GM12892 (cell line): ENCODE measurements at regions not wholly inside any gene's neighbourhood (a gene's known extent, or its start where the extent isn't known, plus 50 kb on each side); places are given as distances from the start of the nearest gene placed in this dataset.

Experiments
- DNase-seq: peaks from one replicate; pipeline ENCODE4 v3.0.0; 2011; ENCODE audit not compliant: insufficient read length
- FAIRE-seq: peaks from 2 replicates; lab custom pipeline; 2011; peaks lifted over from hg19 to GRCh38; lab: Jason Lieb, UNC
- POLR2A ChIP-seq: IDR thresholded peaks from 2 replicates; pipeline ENCODE4 v1.6.1; 2011; ENCODE audit warnings: low read depth, low read length, control low read depth
- POLR2AphosphoS5 ChIP-seq: IDR thresholded peaks from 2 replicates; pipeline ENCODE4 v1.6.1; 2011; ENCODE audit warnings: low read depth, low read length, control low read depth
- TAF1 ChIP-seq: IDR thresholded peaks from 2 replicates; pipeline ENCODE4 v1.6.1; 2011; ENCODE audit warnings: low read depth, mild to moderate bottlenecking, control low read depth, low read length, borderline replicate concordance

DNA sequence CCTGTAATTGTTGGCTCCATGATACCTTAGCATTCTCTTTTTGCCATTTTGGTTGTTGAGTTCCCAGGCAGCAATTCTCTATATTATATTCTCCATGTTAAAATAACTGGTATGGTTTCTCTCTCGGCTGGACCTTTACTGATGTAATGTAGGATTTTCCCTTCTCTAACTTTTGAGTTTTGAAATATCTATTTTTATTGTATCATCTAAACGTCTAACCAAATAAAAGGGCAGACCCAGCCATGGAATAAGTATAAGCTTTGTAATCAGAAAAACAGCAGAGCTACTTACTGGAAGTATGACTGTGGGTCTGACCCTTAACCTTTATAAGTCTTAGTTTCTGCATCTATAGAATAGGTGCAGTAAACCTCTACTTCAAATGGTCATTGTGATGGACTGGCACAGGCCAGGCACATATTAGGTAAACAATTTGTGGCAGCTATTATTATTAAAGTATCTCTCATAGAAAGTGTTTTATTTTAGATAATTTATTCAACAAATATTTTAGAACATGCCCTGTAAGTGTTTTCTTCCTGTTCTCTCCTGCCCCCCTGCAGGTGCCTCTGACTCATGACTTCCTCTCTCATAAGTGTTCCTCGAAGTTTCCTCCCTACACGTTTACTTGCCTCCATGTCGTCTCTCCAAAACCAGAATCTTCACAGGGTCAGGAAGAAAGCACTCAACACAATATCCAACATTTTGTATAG is 224.9 kb upstream of the FGGY start:
- DNase-seq (no peak), FAIRE-seq (peak; percentile 48)
- TF ChIP-seq POLR2A: no peak
- no peak for TF ChIP-seq POLR2AphosphoS5
- TF ChIP-seq TAF1: no peak

DNA sequence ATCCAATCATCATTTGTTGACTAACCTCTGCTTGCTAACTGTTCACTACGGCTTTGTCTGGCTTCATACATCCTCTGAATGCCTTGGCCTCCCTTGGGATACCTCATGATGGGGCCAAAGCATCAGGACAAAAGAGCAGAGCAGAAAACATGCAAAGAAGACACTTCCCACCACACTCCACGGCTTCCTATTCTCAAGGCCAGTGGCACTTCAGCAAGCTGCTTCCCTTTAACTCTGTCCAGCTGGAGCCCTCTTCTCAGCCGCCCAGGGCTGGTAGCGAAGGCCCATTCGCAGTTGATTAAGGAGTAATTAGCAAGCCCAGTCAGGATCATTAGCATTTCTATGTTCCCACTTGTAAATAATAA is 224.3 kb upstream of the FGGY start:
- FAIRE-seq: no peak
- no peak for DNase-seq
- TF ChIP-seq POLR2A: no peak
- no peak for TF ChIP-seq POLR2AphosphoS5
- no peak for TF ChIP-seq TAF1

DNA sequence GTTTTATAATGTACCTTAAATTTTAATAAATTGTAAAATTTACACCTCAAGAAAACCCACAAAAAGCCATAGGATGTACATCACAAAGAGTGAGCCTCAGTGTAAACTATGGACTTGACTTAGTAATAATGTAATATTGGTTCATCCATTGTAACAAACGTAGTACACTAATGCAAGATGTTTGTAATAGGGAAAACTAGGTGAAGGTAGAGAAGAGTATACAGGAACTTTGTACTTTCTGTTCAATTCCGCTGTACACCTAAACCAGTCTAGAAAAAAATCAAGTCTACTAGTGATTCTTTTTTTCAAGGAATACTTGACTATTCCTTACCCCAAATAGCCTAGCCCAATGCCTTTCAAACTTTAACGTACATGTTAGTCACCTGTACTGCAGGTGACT is 222.3 kb upstream of the FGGY start:
- no peak for FAIRE-seq
- TF ChIP-seq TAF1 (no peak), POLR2AphosphoS5 (no peak), POLR2A (no peak)
- DNase-seq: no peak

DNA sequence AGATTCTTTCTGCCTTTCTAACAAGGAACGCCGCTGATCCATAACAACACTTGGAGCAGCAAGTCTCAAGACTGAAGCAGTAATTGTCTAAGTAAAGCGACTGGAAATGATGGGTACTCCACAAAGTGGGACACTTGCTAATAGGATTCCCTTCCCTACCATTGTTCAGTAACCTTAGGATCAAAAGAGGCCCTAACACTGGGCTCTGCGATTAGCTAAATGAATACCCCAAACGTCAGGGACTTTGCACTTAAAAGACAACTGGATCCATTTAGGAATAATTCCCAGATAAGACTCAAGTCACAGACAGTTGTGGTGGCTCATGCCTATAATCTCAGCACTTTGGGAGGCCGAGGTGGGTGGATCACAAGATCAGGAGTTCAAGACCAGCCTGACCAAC is 221.9 kb upstream of the FGGY start:
- FAIRE-seq: no peak
- no peak for DNase-seq
- TF ChIP-seq TAF1 (no peak), POLR2A (no peak), POLR2AphosphoS5 (no peak)

DNA sequence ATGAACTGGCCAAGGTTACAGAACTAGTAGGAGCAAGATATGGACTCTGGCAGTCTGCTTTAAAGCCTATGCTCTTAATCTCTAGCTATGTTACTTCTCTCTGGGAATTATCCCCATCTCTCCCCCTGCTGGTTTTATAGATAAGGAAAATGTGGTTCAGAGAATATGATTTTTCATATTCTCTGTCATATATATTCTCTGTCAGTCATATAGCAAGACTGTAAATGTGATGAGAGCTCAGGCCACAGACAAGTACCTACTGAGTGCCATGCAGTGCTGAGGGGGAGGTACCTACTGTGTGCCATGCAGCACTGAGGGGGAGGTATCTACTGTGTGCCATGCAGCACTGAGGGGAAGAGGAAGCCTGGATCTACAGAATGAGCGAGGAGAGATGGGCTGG is 220.3 kb upstream of the FGGY start:
- TF ChIP-seq POLR2A (no peak), TAF1 (no peak), POLR2AphosphoS5 (no peak)
- no peak for FAIRE-seq
- no peak for DNase-seq

DNA sequence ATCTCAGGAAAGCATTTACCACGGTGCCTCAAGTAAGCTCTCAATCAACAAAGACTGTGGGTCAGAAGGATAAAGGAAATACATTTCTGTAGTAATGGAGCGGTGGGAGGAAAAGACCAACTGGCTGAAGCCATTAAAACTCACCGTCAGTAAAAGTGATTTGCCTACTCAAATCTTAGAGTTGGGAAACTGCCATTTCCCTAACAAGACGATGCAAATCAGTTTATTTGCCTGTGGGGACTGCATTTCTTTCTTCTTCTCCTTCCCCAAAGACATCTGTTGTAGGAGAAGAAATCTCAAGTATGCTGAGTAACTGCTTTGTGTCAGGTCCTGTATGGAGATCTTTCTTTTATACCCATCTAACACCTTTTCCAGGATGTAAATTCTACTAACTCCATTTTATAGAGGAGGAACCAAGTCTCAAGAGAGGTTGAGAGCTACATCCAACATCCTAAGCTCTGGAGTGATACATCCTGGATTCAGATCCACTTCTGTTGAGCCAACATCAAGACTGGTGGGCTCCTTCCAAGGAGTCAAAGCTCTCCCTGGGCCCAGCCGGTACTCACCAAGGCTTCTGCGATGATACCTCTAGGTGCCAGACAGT is 219.3 kb upstream of the FGGY start:
- DNase-seq: no peak
- TF ChIP-seq TAF1: no peak
- TF ChIP-seq POLR2AphosphoS5: no peak
- no peak for TF ChIP-seq POLR2A
- FAIRE-seq: no peak

DNA sequence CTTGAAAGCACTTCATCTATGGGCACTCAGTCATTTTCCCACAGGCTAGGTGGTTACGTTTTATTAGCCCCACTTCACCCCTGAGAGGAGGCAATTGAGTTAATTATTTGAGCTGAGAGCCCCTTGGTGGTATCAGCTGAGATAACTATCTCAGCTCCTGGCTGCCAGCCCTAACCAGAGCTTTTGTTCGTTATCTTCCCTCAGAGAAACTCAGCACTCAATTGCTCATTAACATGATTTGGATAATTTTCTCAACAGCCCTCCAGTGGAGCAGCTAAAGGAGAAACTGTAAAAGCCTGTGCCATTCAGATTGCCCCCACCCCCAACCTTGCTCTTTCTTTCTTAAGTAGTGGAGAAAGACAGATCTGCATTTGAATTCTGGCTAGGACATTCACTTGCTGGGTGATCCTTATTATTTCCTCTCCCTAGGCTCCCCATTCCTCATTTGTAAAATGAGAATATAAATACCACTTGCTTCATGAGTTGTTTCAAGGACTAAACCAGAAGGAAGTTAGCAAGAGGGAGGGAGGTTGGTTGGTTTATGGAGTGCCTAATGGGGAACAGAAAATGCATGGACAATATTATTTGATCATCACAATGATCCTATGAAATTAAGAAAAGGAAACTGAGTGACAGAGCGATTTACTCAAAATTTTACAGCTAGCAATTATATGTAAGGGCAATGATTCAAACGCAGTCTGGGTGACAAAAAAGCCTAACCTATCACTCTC is 218.7 kb upstream of the FGGY start:
- DNase-seq (no peak), FAIRE-seq (no peak)
- TF ChIP-seq POLR2A (no peak), TAF1 (no peak), POLR2AphosphoS5 (no peak)

DNA sequence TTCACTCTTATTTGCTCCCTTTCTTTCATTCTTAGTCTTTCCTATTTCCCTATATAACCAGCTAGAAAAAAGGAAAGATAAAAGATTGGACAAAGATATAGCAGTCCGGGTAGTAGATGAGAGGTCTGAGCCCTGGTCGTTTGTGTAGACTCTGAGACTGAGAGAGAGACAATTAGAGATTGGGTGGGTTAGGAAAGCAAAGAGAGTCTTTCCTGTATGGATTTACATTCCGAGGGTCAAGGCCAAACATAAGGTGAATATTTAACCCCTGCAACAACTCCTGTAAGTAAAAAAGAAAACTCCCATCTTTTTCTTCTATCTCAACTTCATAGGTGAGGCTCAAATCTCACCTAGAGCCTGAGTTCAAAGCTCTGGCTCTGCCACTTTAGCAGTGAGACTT is 218.0 kb upstream of the FGGY start:
- DNase-seq (no peak), FAIRE-seq (no peak)
- TF ChIP-seq TAF1: no peak
- TF ChIP-seq POLR2A: no peak
- no peak for TF ChIP-seq POLR2AphosphoS5

DNA sequence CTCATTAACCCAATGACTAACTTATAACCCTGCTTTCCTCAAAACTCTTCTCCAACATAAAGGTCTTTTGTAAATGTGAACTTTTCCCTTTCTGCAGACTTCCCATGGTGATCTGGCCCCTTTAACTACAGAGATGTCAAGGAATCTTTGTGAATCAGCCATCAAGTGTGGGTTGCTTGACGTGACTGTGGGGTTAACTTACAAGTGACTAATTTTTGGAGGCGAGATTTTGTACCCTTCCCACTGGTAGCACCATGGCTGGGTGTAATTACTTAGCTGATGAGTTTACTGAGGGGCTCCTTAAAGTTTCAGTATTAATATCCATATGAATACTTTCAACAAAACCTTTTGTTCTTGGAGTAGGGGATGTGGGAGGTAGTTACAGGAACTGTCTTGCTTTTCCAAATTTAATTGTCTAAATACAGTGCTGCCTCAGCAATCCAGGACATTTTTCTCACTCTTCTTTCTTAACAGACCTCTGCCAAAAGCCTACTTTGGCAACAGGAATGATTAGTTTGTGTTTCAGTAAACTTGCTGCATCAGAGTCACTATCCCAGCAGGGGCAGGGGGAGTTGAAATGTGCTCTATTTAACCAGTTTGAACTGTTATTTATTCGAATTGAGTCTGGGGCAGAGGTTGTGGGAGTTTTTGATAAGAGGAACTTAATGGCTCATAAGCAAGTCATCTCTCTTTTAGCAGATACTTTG is 217.3 kb upstream of the FGGY start:
- TF ChIP-seq POLR2A (no peak), POLR2AphosphoS5 (no peak), TAF1 (no peak)
- DNase-seq: no peak
- no peak for FAIRE-seq

DNA sequence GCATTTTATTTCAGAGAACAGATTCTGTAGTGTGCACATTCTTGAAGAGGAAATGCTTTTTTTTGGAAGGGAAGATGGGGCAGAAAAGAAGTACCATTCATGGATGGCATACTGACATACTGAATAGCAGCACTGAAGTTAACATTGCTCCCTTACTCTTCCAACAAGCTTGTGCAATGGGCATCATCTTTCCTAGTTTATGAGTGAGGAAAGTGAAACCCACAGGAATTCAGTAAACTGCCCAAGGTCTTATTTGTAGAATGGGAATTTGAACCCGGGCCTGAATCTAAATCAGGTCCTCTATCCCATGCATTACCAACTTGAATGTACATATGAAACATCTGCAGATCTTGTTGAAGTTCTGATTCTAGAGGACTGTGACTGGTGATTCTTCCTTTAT is 215.7 kb upstream of the FGGY start:
- DNase-seq: no peak
- FAIRE-seq: no peak

DNA sequence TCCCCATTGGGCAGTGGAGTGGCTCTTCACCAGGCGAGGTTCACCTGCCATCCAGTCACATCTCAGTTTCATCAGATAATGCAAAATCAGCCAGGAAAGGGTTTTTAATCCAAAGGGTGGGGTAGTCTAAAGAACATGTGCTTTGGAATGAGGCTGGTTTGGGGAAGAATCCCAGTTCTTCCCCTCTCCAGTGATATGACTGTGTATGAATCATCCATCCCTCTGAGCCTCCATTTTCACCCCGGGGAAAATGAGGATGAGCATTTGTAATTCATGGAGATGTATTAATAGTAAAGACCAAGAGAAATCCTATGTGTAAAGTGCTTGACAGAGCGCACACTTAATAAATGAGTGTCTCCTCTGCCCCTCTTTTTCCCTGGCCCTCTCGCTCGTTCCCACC is 215.1 kb upstream of the FGGY start:
- no peak for FAIRE-seq
- DNase-seq: no peak
- TF ChIP-seq POLR2A (no peak), POLR2AphosphoS5 (no peak), TAF1 (no peak)

More for the DNA sequence above, 215.7 kb upstream of the FGGY start:
- no peak for TF ChIP-seq TAF1
- TF ChIP-seq POLR2AphosphoS5: no peak
- TF ChIP-seq POLR2A: no peak
